Upper lobe of right lung (tissue), 1 donor: ENCODE measurements at regions not wholly inside any gene's neighbourhood (a gene's known extent, or its start where the extent isn't known, plus 50 kb on each side); places are given as distances from the start of the nearest gene placed in this dataset.

Source experiments
- ATAC-seq: fragments of 200-7000 bp; cut with Tn5 transposase; one replicate; pipeline ENCODE4 v1.9.1; 2020; ENCODE audit warnings: mild to moderate bottlenecking, moderate library complexity
- DNase-seq: peaks from one replicate; pipeline ENCODE4 v3.0.0-alpha.2; 2020
- H3K27ac ChIP-seq: fragments of 200-600 bp; one replicate; pipeline ENCODE4 v1.8.0; 2022
- H3K27me3 ChIP-seq: fragments of 200-600 bp; one replicate; pipeline ENCODE4 v1.8.0; 2022; ENCODE audit warnings: mild to moderate bottlenecking
- H3K36me3 ChIP-seq: fragments of 200-600 bp; one replicate; pipeline ENCODE4 v1.8.0; 2022
- H3K4me1 ChIP-seq: fragments of 200-600 bp; one replicate; pipeline ENCODE4 v1.8.0; 2022
- H3K4me3 ChIP-seq: fragments of 200-600 bp; one replicate; pipeline ENCODE4 v1.8.0; 2022; ENCODE audit warnings: mild to moderate bottlenecking
- H3K9me3 ChIP-seq: fragments of 200-600 bp; one replicate; pipeline ENCODE4 v1.8.0; 2022
- CTCF ChIP-seq: fragments of 200-600 bp; IDR thresholded peaks from one replicate; pipeline ENCODE4 v1.8.0; 2022; ENCODE audit warnings: antibody characterized with exemption
- intact Hi-C: fragments of 100-400 bp; cut with DNase I; formaldehyde crosslinking; loops from one replicate; pipeline ENCODE4 v1.11.0; 2022
- donor health status: DM: no; HTN: yes; CAD: no; lungs with severe emphysema.

GRCh38 chr10:85204814-85205213, 876.4 kb downstream of the CCSER2 start:
- Histone ChIP-seq H3K9me3 (no peaks in the 10 kb centered on the region), H3K36me3 (no peaks in the 10 kb centered on the region), H3K27ac (no peak overlapping the region), H3K4me3 (no peak overlapping the region), H3K4me1 (no peaks in the 10 kb centered on the region), H3K27me3 (no peaks in the 10 kb centered on the region)
- DNase-seq (no peak), ATAC-seq (no peak)
- TF ChIP-seq CTCF: no peak
- intact Hi-C loops: no loop called here

GRCh38 chr10:85212526-85212925, 884.1 kb downstream of the CCSER2 start:
- Histone ChIP-seq H3K27me3 (no peaks in the 10 kb centered on the region), H3K9me3 (no peaks in the 10 kb centered on the region), H3K4me3 (no peak overlapping the region), H3K27ac (no peak overlapping the region), H3K36me3 (no peaks in the 10 kb centered on the region), H3K4me1 (no peaks in the 10 kb centered on the region)
- intact Hi-C loops: no loop called here
- TF ChIP-seq CTCF: no peak
- no peak for DNase-seq
- ATAC-seq: no peak

- no peak for ATAC-seq
- no peaks in the 10 kb centered on the region for H3K36me3 ChIP-seq
- H3K9me3 ChIP-seq: no peaks in the 10 kb centered on the region
- no peak for TF ChIP-seq CTCF
- H3K27me3 ChIP-seq: no peaks in the 10 kb centered on the region
- no peak overlapping the region for H3K4me3 ChIP-seq
- no peak overlapping the region for H3K27ac ChIP-seq
- intact Hi-C loops: no loop called here
- no peaks in the 10 kb centered on the region for H3K4me1 ChIP-seq
- no peak for DNase-seq
Observed at GRCh38 chr10:85213493-85213892, 885.1 kb downstream of the CCSER2 start.

- H3K4me1 ChIP-seq: no peaks in the 10 kb centered on the region
- DNase-seq (no peak), ATAC-seq (no peak)
- H3K27ac ChIP-seq: no peak overlapping the region
- H3K9me3 ChIP-seq: no peaks in the 10 kb centered on the region
- no peaks in the 10 kb centered on the region for H3K36me3 ChIP-seq
- no peaks in the 10 kb centered on the region for H3K27me3 ChIP-seq
- intact Hi-C loops: no loop called here
- no peak for TF ChIP-seq CTCF
- no peak overlapping the region for H3K4me3 ChIP-seq
Observed at GRCh38 chr10:85222300-85222699, 893.9 kb downstream of the CCSER2 start.

GRCh38 chr10:85224366-85224940, 896.1 kb downstream of the CCSER2 start:
- Histone ChIP-seq H3K4me3 (no peak overlapping the region), H3K4me1 (no peaks in the 10 kb centered on the region), H3K27ac (no peak overlapping the region), H3K9me3 (no peaks in the 10 kb centered on the region), H3K36me3 (no peaks in the 10 kb centered on the region), H3K27me3 (no peaks in the 10 kb centered on the region)
- DNase-seq (no peak), ATAC-seq (no peak)
- TF ChIP-seq CTCF: no peak
- intact Hi-C loops: no loop called here

GRCh38 chr10:85225311-85225710, 896.9 kb downstream of the CCSER2 start:
- no peak for TF ChIP-seq CTCF
- Histone ChIP-seq H3K36me3 (no peaks in the 10 kb centered on the region), H3K4me3 (no peak overlapping the region), H3K4me1 (no peaks in the 10 kb centered on the region), H3K27me3 (no peaks in the 10 kb centered on the region), H3K27ac (no peak overlapping the region), H3K9me3 (no peaks in the 10 kb centered on the region)
- no peak for ATAC-seq
- intact Hi-C loops: no loop called here
- no peak for DNase-seq
